PC-3 (cell line): ENCODE measurements at regions not wholly inside any gene's neighbourhood (a gene's known extent, or its start where the extent isn't known, plus 50 kb on each side); places are given as distances from the start of the nearest gene placed in this dataset.

Experiments used
- ATAC-seq: fragments of 200-7000 bp; cut with Tn5 transposase; 2 replicates; pipeline ENCODE4 v1.9.1; 2020; ENCODE audit warnings: mild to moderate bottlenecking, moderate library complexity
- BruUV-seq: library from RNA; stranded (reverse); fragments of 400-500 nt; replicated peaks from 2 replicates; lab custom pipeline; 2021; lab: Mats Ljungman, UMichigan
- CTCF ChIA-PET: fragments of 300-600 bp; sonication (Branson Sonifier 250); formaldehyde crosslinking; loops from one replicate; lab custom pipeline; 2022; ENCODE audit warnings: antibody characterized with exemption; lab: Charles Lee
- POLR2A ChIA-PET: fragments of 300-600 bp; sonication (Branson Sonifier 250); formaldehyde crosslinking; loops from one replicate; lab custom pipeline; 2022; ENCODE audit warnings: antibody characterized with exemption; ENCODE audit not compliant: unreplicated experiment; lab: Charles Lee
- DNase-seq: peaks from one replicate; pipeline ENCODE4 v3.0.0-alpha.2; 2015
- H2AFZ ChIP-seq: fragments of 300-600 bp; sonication (generic); 2 replicates; pipeline ENCODE4 v1.6.0; 2016; ENCODE audit warnings: antibody characterized with exemption, low read length
- H3F3A ChIP-seq: fragments of 300-600 bp; sonication (generic); one replicate; pipeline ENCODE4 v1.6.0; 2017; ENCODE audit warnings: antibody characterized with exemption, low read length, control low read depth, mild to moderate bottlenecking; ENCODE audit not compliant: unreplicated experiment
- H3K27ac ChIP-seq: fragments of 300-600 bp; sonication (generic); 2 replicates; pipeline ENCODE4 v1.5.1; 2016; ENCODE audit warnings: mild to moderate bottlenecking, low read length
- H3K27me3 ChIP-seq: fragments of 300-600 bp; sonication (generic); 2 replicates; pipeline ENCODE4 v1.6.1; 2016; ENCODE audit warnings: low read length, mixed read lengths
- H3K36me3 ChIP-seq: fragments of 300-600 bp; sonication (generic); 2 replicates; pipeline ENCODE4 v1.6.1; 2016; ENCODE audit warnings: low read depth, mixed run types, low read length, mixed read lengths
- H3K4me1 ChIP-seq: fragments of 300-600 bp; sonication (generic); 2 replicates; pipeline ENCODE4 v1.5.1; 2016; ENCODE audit warnings: low read length; ENCODE audit not compliant: insufficient read depth
- H3K4me2 ChIP-seq: fragments of 300-600 bp; sonication (generic); 2 replicates; pipeline ENCODE4 v1.6.0; 2016; ENCODE audit warnings: low read length
- H3K4me3 ChIP-seq: fragments of 300-600 bp; sonication (generic); 2 replicates; pipeline ENCODE4 v1.5.1; 2016; ENCODE audit warnings: mild to moderate bottlenecking, low read length, mixed read lengths
- H3K79me2 ChIP-seq: fragments of 300-600 bp; sonication (generic); 2 replicates; pipeline ENCODE4 v1.6.1; 2017; ENCODE audit warnings: low read length, mixed read lengths
- H3K9ac ChIP-seq: fragments of 300-600 bp; sonication (generic); 2 replicates; pipeline ENCODE4 v1.6.0; 2016; ENCODE audit warnings: mild to moderate bottlenecking, low read length
- H3K9me2 ChIP-seq: fragments of 300-600 bp; sonication (generic); replicated peaks from 2 replicates; pipeline ENCODE4 v1.6.1; 2016; ENCODE audit warnings: mixed run types, low read length, mixed read lengths
- H3K9me3 ChIP-seq: fragments of 300-600 bp; sonication (generic); 2 replicates; pipeline ENCODE4 v1.6.1; 2016; ENCODE audit warnings: low read length, mixed read lengths
- H4K20me1 ChIP-seq: fragments of 300-600 bp; sonication (generic); 2 replicates; pipeline ENCODE4 v1.6.1; 2016; ENCODE audit warnings: low read length, mixed read lengths
- EZH2 ChIP-seq: fragments of 300-600 bp; sonication (generic); IDR thresholded peaks from one replicate; pipeline ENCODE4 v1.6.1; 2017; ENCODE audit warnings: antibody characterized with exemption, mild to moderate bottlenecking, low read length; ENCODE audit not compliant: unreplicated experiment
- EZH2phosphoT487 ChIP-seq: fragments of 300-600 bp; sonication (generic); IDR thresholded peaks from 2 replicates; pipeline ENCODE4 v1.6.1; 2018; ENCODE audit warnings: mild to moderate bottlenecking, antibody characterized with exemption, low read length, borderline replicate concordance
- intact Hi-C: fragments of 100-400 bp; cut with micrococcal nuclease; formaldehyde crosslinking; loops from 2 replicates; pipeline ENCODE4 v1.9.0; 2023
- TF ChIP-seq, protein P1 (sequence below): fragments of 300-600 bp; sonication (generic); conservative IDR thresholded peaks from 2 replicates; pipeline ENCODE4 v1.5.1; 2017; ENCODE audit warnings: antibody characterized with exemption, low read depth, mild to moderate bottlenecking, low read length

DNA sequence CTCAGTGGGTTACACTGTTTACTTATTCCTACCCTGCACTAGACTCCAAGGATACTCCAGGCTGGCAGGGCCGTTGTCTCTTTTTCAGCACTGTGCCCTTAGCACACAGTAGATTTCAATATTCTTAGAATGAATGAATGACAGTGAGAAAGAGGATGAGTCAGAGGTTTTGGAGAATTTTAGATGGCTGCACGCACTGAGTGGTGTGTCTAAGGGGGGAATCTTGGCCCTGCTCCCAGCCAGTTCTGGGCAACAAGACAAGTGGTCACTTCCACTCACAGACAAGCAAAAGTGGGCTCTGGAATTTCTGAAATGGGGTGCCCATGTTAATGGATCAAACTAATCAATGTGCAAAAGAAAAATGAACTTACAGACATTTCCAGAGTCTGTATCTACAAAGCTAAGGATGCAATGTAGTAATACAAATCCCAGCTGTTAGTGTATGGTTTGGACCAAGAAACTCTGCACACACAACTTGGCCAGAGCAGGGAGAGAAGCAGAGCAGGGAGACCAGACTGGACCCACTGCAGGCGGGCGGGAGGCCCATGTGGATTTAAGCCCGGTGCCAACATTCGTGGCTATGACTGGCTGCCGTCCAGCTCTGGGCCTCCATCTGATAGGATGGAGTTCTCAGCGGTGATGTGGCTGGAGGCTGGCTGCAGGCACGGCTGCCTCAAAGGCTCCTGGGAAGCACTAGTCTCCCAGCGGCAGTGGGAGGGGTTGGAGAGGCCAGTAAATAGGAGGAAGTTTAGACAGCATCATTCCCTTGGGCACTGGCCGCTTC, 95.6 kb upstream of the CDYL2 start:
- Histone ChIP-seq H3K4me2 (peak overlapping the region; percentile 54), H4K20me1 (no peaks in the 10 kb centered on the region), H3K9me2 (no peaks in the 10 kb centered on the region), H3K79me2 (no peaks in the 10 kb centered on the region), H3K27ac (peak overlapping the region; percentile 67), H3K27me3 (no peaks in the 10 kb centered on the region), H2AFZ (peak overlapping the region; percentile 39; the same call in 1 of the 2 replicates), H3K4me1 (peaks cover 13% of the 10 kb centered on the region), H3K9ac (no peak overlapping the region), H3K4me3 (no peak overlapping the region), H3K36me3 (no peaks in the 10 kb centered on the region), H3K9me3 (no peaks in the 10 kb centered on the region), H3F3A (no peaks in the 10 kb centered on the region)
- POLR2A ChIA-PET: no interaction called here
- intact Hi-C loops: no loop called here
- peak; percentile 76 for DNase-seq
- CTCF ChIA-PET: no interaction called here
- TF ChIP-seq EZH2 (no peak), EZH2phosphoT487 (no peak)
- TF ChIP-seq, protein P1, sequence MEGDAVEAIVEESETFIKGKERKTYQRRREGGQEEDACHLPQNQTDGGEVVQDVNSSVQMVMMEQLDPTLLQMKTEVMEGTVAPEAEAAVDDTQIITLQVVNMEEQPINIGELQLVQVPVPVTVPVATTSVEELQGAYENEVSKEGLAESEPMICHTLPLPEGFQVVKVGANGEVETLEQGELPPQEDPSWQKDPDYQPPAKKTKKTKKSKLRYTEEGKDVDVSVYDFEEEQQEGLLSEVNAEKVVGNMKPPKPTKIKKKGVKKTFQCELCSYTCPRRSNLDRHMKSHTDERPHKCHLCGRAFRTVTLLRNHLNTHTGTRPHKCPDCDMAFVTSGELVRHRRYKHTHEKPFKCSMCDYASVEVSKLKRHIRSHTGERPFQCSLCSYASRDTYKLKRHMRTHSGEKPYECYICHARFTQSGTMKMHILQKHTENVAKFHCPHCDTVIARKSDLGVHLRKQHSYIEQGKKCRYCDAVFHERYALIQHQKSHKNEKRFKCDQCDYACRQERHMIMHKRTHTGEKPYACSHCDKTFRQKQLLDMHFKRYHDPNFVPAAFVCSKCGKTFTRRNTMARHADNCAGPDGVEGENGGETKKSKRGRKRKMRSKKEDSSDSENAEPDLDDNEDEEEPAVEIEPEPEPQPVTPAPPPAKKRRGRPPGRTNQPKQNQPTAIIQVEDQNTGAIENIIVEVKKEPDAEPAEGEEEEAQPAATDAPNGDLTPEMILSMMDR: no peak
- ATAC-seq: peak; percentile 77
- BruUV-seq: no TSS peak

DNA sequence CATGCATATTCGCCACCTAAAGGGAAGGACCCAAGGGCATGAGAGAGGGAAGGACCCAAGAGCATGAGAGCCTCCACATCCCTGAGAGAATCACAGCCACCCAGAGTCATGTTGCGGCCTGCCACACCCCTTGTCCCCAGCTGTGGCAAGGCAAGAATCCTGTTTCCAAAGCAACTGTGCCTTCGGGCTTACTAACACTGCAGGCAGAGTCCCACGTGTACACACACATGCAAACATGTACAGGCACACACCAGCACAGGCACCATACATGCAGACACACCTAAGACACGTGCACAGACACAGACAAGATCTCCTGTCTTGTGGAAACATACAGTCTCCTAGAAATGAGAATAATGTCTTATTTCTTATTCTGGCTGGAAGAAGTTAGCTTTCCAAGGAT, 92.4 kb upstream of the CDYL2 start:
- H3K4me2 ChIP-seq: no peak overlapping the region
- H3K27me3 ChIP-seq: no peaks in the 10 kb centered on the region
- no peak overlapping the region for H3K4me3 ChIP-seq
- intact Hi-C loops: no loop called here
- BruUV-seq: no TSS peak
- POLR2A ChIA-PET: no interaction called here
- CTCF ChIA-PET: no interaction called here
- H3K4me1 ChIP-seq: peaks cover 13% of the 10 kb centered on the region
- H2AFZ ChIP-seq: no peak overlapping the region
- no peak overlapping the region for H3K27ac ChIP-seq
- H3K9ac ChIP-seq: no peak overlapping the region
- no peaks in the 10 kb centered on the region for H3K9me2 ChIP-seq
- no peaks in the 10 kb centered on the region for H3K36me3 ChIP-seq
- TF ChIP-seq, protein P1: no peak
- TF ChIP-seq EZH2 (no peak), EZH2phosphoT487 (no peak)
- H4K20me1 ChIP-seq: no peaks in the 10 kb centered on the region
- no peaks in the 10 kb centered on the region for H3F3A ChIP-seq
- DNase-seq (no peak), ATAC-seq (no peak)
- no peaks in the 10 kb centered on the region for H3K9me3 ChIP-seq
- H3K79me2 ChIP-seq: no peaks in the 10 kb centered on the region

DNA sequence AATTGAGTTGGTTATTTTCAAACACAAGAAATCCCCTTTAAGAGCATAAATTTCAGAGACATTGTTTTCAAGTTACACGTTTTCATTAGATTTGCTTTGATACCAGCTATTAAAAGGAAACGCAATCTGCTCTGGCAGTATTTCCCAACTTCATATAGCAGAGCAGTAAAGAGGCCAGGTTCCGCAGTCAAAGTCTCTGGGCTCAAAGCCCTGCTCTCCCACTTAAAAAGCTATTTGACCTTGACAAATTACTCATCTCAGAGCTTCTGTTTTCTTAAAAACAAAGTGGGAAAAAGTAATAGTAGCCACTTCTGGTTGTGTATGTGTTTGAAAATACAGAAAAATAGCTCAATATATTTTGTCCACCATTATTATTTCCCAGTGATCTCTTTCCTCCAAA, 89.7 kb upstream of the CDYL2 start:
- ChIA-PET POLR2A (no interaction called here), CTCF (no interaction called here)
- Histone ChIP-seq H4K20me1 (no peaks in the 10 kb centered on the region), H2AFZ (no peak overlapping the region), H3K36me3 (no peaks in the 10 kb centered on the region), H3K27me3 (no peaks in the 10 kb centered on the region), H3K9ac (no peak overlapping the region), H3K9me3 (no peaks in the 10 kb centered on the region), H3K4me3 (no peak overlapping the region), H3F3A (no peaks in the 10 kb centered on the region), H3K4me2 (no peak overlapping the region), H3K79me2 (no peaks in the 10 kb centered on the region), H3K4me1 (no peaks in the 10 kb centered on the region), H3K27ac (no peak overlapping the region), H3K9me2 (no peaks in the 10 kb centered on the region)
- DNase-seq (no peak), ATAC-seq (no peak)
- BruUV-seq: no TSS peak
- TF ChIP-seq EZH2 (no peak), EZH2phosphoT487 (no peak)
- TF ChIP-seq, protein P1: no peak
- intact Hi-C loops: no loop called here
